Embryonic facial prominence (tissue), 1 donor: ENCODE measurements at regions not wholly inside any gene's neighbourhood (a gene's known extent, or its start where the extent isn't known, plus 50 kb on each side); places are given as distances from the start of the nearest gene placed in this dataset.
"Not testable (repeated sequence)": the region's sequence is repeated elsewhere in the genome, so short reads cannot be mapped to it uniquely, and the experiment has no call there.

Source experiments
- DNase-seq: peaks from one replicate; pipeline ENCODE4 v3.0.0-alpha.2; 2016; ENCODE audit errors: extremely low spot score

- DNase-seq, result no peak
These were observed 141.4 kb downstream of the KCNRG start for GRCh38 chr13:50156561-50157127.

- no peak for DNase-seq
These were observed 143.3 kb downstream of the KCNRG start for GRCh38 chr13:50158385-50159165.

GRCh38 chr13:50159607-50160006 is 144.4 kb downstream of the KCNRG start:
- no peak for DNase-seq

GRCh38 chr13:50161052-50161451 is 145.8 kb downstream of the KCNRG start:
- DNase-seq, result no peak

- no peak for DNase-seq
These were observed 146.8 kb downstream of the KCNRG start for GRCh38 chr13:50162001-50162400.

GRCh38 chr13:50162567-50162966 is 147.3 kb downstream of the KCNRG start:
- no peak for DNase-seq

GRCh38 chr13:50167224-50167947 is 152.1 kb downstream of the KCNRG start:
- no peak for DNase-seq

GRCh38 chr13:50167967-50168366 is 152.7 kb downstream of the KCNRG start:
- DNase-seq, result no peak

- no peak for DNase-seq
These were observed 153.5 kb downstream of the KCNRG start for GRCh38 chr13:50168786-50169185.

- DNase-seq, result no peak
These were observed 155.3 kb downstream of the KCNRG start for GRCh38 chr13:50170447-50171037.

GRCh38 chr13:50171590-50172282 is 156.5 kb downstream of the KCNRG start:
- DNase-seq, result no peak

GRCh38 chr13:50173045-50173444 is 157.8 kb downstream of the KCNRG start:
- not testable (repeated sequence) for DNase-seq

- DNase-seq, result no peak
These were observed 159.4 kb downstream of the KCNRG start for GRCh38 chr13:50174630-50175029.

GRCh38 chr13:50179977-50180376 is 164.7 kb downstream of the KCNRG start:
- no peak for DNase-seq

- not testable (repeated sequence) for DNase-seq
These were observed 170.8 kb downstream of the KCNRG start for GRCh38 chr13:50185769-50186763.

- no peak for DNase-seq
These were observed 172.2 kb downstream of the KCNRG start for GRCh38 chr13:50187352-50188029.

- no peak for DNase-seq
These were observed 173.5 kb downstream of the KCNRG start for GRCh38 chr13:50188696-50189095.

GRCh38 chr13:50189450-50189849 is 174.2 kb downstream of the KCNRG start:
- DNase-seq, result no peak

GRCh38 chr13:50191004-50191403 is 175.8 kb downstream of the KCNRG start:
- DNase-seq, result no peak

- DNase-seq, result no peak
These were observed 177.1 kb downstream of the KCNRG start for GRCh38 chr13:50192272-50192813.
